Glutamatergic neuron (in vitro differentiated cells): ENCODE measurements at regions not wholly inside any gene's neighbourhood (a gene's known extent, or its start where the extent isn't known, plus 50 kb on each side); places are given as distances from the start of the nearest gene placed in this dataset.
"Not testable (repeated sequence)": the region's sequence is repeated elsewhere in the genome, so short reads cannot be mapped to it uniquely, and the experiment has no call there.

Experiments
- DNase-seq: peaks from one replicate; pipeline ENCODE4 v3.0.0; 2022
- H3K27ac Mint-ChIP-seq: one replicate; pipeline ENCODE4 v1.8.0; 2020; ENCODE audit warnings: mild to moderate bottlenecking, mixed read lengths, inconsistent platforms; ENCODE audit not compliant: unreplicated experiment
- H3K27me3 Mint-ChIP-seq: one replicate; pipeline ENCODE4 v1.8.0; 2020; ENCODE audit warnings: mild to moderate bottlenecking, moderate library complexity, mixed read lengths, inconsistent platforms; ENCODE audit not compliant: unreplicated experiment
- H3K36me3 Mint-ChIP-seq: one replicate; pipeline ENCODE4 v1.8.0; 2020; ENCODE audit warnings: mild to moderate bottlenecking, mixed read lengths, inconsistent platforms; ENCODE audit not compliant: unreplicated experiment
- H3K4me1 Mint-ChIP-seq: one replicate; pipeline ENCODE4 v1.8.0; 2020; ENCODE audit warnings: mild to moderate bottlenecking, low read depth, mixed read lengths, inconsistent platforms; ENCODE audit not compliant: unreplicated experiment
- H3K4me3 Mint-ChIP-seq: one replicate; pipeline ENCODE4 v1.8.0; 2020; ENCODE audit warnings: mild to moderate bottlenecking, mixed read lengths, inconsistent platforms; ENCODE audit not compliant: unreplicated experiment
- H3K9me3 Mint-ChIP-seq: one replicate; pipeline ENCODE4 v1.8.0; 2020; ENCODE audit warnings: mild to moderate bottlenecking, moderate library complexity, mixed read lengths, inconsistent platforms; ENCODE audit not compliant: unreplicated experiment
- TF ChIP-seq, protein P1 (sequence below): fragments of 200-600 bp; sonication (generic); IDR thresholded peaks from one replicate; pipeline ENCODE4 v1.5.0; 2021; ENCODE audit not compliant: partially characterized antibody, unreplicated experiment

DNA sequence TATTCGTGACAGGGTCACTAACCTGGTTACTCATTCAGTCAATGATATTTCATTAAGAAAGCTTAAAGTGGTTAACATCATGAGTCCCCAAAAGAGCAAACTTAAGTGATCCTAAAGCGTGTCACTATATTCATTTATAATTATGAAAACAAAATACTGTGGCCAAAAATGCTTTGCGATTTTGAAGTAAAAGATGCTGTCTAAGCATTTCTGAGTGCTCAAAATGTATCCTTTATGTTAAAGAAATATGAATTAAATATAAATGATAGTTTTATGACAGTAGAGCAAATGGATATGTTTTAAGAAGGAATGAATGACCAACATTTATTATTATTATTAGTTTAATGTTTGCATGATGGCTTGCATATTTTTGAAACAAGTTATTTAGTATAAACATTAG lies 72.6 kb upstream of the CDC42EP3 start:
- no peak for DNase-seq
- peaks cover 5% of the 10 kb centered on the region for H3K4me1 Mint-ChIP-seq
- H3K27ac Mint-ChIP-seq, result no peak overlapping the region
- H3K9me3 Mint-ChIP-seq, result no peaks in the 10 kb centered on the region
- H3K4me3 Mint-ChIP-seq, result no peak overlapping the region
- no peaks in the 10 kb centered on the region for H3K36me3 Mint-ChIP-seq
- TF ChIP-seq, protein P1, sequence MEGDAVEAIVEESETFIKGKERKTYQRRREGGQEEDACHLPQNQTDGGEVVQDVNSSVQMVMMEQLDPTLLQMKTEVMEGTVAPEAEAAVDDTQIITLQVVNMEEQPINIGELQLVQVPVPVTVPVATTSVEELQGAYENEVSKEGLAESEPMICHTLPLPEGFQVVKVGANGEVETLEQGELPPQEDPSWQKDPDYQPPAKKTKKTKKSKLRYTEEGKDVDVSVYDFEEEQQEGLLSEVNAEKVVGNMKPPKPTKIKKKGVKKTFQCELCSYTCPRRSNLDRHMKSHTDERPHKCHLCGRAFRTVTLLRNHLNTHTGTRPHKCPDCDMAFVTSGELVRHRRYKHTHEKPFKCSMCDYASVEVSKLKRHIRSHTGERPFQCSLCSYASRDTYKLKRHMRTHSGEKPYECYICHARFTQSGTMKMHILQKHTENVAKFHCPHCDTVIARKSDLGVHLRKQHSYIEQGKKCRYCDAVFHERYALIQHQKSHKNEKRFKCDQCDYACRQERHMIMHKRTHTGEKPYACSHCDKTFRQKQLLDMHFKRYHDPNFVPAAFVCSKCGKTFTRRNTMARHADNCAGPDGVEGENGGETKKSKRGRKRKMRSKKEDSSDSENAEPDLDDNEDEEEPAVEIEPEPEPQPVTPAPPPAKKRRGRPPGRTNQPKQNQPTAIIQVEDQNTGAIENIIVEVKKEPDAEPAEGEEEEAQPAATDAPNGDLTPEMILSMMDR, result no peak
- no peaks in the 10 kb centered on the region for H3K27me3 Mint-ChIP-seq

GRCh38 chr2:37744961-37745360 lies 73.5 kb upstream of the CDC42EP3 start:
- H3K9me3 Mint-ChIP-seq, H3K4me3 Mint-ChIP-seq, DNase-seq, H3K27ac Mint-ChIP-seq, H3K36me3 Mint-ChIP-seq, H3K4me1 Mint-ChIP-seq, H3K27me3 Mint-ChIP-seq: not testable (repeated sequence)

DNA sequence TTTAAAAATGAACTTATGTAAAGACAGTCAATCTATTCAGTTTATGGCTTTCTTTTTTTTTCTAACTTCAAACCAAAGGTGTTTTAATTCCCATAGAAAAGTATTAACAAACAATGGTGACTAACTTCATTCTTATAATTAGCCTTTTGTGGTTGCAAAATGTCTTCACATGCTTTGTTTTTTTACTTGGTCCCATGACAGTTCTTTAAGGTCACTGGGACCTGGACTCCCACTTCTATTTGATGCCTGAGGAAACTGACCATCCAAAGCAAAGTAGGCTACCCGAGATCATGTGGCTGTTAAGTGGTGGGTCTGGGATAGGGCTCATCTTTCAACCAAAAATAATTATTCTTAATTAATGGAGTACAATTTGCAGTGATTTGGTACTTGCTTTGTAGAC lies 74.6 kb upstream of the CDC42EP3 start:
- H3K36me3 Mint-ChIP-seq, H3K27me3 Mint-ChIP-seq, H3K27ac Mint-ChIP-seq, DNase-seq, H3K9me3 Mint-ChIP-seq, H3K4me1 Mint-ChIP-seq, H3K4me3 Mint-ChIP-seq: not testable (repeated sequence)

DNA sequence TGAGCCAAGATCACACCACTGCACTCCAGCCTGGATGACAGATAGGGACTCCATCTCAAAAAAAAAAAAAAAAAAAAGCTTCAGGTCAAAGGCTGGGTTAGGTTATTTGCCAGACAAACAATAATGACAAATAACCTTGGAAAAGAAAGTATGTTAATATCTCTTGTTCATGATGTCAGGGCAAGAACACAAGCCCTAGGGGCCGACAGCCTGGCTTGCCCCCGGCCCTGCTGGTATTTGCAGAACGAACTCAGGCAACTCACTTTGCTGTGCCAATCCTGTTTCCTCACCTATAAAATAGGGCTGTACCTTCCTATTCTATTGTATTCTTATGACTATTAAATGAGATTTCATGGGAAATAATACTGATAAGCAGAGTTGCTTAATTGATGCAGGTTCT lies 75.4 kb upstream of the CDC42EP3 start:
- no peaks in the 10 kb centered on the region for H3K9me3 Mint-ChIP-seq
- H3K27me3 Mint-ChIP-seq, result no peaks in the 10 kb centered on the region
- H3K36me3 Mint-ChIP-seq, result no peaks in the 10 kb centered on the region
- H3K4me3 Mint-ChIP-seq, result no peak overlapping the region
- H3K27ac Mint-ChIP-seq, result no peak overlapping the region
- no peak for DNase-seq
- H3K4me1 Mint-ChIP-seq, result peaks cover 5% of the 10 kb centered on the region
- TF ChIP-seq, protein P1, result no peak

- DNase-seq, result no peak
- H3K27ac Mint-ChIP-seq, result no peak overlapping the region
- H3K9me3 Mint-ChIP-seq, result no peaks in the 10 kb centered on the region
- TF ChIP-seq, protein P1, result no peak
- H3K4me1 Mint-ChIP-seq, result peaks cover 2% of the 10 kb centered on the region
- no peak overlapping the region for H3K4me3 Mint-ChIP-seq
- no peaks in the 10 kb centered on the region for H3K36me3 Mint-ChIP-seq
- no peaks in the 10 kb centered on the region for H3K27me3 Mint-ChIP-seq
Measured at GRCh38 chr2:37748541-37748940, 77.1 kb upstream of the CDC42EP3 start.

DNA sequence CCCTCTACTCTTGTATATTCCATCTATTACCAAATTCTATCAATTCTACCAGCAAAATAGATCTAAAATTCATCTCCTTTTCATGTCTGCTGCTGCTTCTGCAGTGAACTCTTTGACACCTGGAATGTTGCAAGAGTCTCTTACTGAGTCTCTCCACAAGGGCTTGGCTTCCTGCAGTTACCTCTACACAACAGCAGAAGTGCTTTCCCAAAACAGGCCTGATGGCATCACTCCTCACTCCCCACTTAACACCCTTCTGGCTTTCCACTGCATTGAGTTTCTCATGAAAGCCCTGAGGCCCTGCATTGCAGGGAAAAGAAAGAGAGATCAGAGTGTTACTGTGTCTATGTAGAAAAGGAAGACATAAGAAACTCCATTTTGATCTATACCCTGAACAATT lies 78.8 kb upstream of the CDC42EP3 start:
- H3K36me3 Mint-ChIP-seq, H3K27ac Mint-ChIP-seq, DNase-seq, H3K9me3 Mint-ChIP-seq, H3K27me3 Mint-ChIP-seq, H3K4me3 Mint-ChIP-seq, H3K4me1 Mint-ChIP-seq: not testable (repeated sequence)

- Mint-ChIP-seq H3K27me3 (no peaks in the 10 kb centered on the region), H3K36me3 (no peaks in the 10 kb centered on the region), H3K27ac (no peak overlapping the region), H3K4me3 (no peak overlapping the region), H3K9me3 (no peaks in the 10 kb centered on the region), H3K4me1 (peaks cover 2% of the 10 kb centered on the region)
- no peak for DNase-seq
- TF ChIP-seq, protein P1, result no peak
Measured at GRCh38 chr2:37752766-37753165, 81.3 kb upstream of the CDC42EP3 start.
